ENCODE measurements at regions not wholly inside any gene's neighbourhood (a gene's known extent, or its start where the extent isn't known, plus 50 kb on each side); places are given as distances from the start of the nearest gene placed in this dataset.
A peak's percentile ranks its signal among the peaks of the same experiment; 100 is the strongest.

DNA sequence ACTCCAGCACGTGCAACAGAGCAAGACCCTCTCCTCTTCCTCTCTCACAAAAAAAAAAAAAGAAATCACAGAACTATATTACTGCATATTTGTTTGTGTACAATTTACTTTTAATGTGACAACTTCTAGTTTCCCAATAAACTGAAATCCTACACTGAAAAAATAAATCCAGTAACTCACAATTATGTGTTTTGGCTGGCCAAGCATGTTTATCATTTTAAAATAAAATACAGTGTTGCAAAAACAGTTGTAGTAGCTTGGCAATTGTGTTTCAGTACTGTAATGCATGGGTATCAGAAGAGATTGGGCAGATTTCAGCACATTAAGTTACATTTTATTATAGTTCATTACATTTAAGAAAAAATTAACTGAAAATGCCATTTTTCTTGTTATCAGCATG is 344.9 kb downstream of the ETS1 start:
- no peak overlapping the region for H3K4me3 ChIP-seq (replicated peaks; ENCODE audit: low read depth, low read length)
- DNase-seq (ENCODE audit: low read depth) = no peak
- TF ChIP-seq, protein P1, sequence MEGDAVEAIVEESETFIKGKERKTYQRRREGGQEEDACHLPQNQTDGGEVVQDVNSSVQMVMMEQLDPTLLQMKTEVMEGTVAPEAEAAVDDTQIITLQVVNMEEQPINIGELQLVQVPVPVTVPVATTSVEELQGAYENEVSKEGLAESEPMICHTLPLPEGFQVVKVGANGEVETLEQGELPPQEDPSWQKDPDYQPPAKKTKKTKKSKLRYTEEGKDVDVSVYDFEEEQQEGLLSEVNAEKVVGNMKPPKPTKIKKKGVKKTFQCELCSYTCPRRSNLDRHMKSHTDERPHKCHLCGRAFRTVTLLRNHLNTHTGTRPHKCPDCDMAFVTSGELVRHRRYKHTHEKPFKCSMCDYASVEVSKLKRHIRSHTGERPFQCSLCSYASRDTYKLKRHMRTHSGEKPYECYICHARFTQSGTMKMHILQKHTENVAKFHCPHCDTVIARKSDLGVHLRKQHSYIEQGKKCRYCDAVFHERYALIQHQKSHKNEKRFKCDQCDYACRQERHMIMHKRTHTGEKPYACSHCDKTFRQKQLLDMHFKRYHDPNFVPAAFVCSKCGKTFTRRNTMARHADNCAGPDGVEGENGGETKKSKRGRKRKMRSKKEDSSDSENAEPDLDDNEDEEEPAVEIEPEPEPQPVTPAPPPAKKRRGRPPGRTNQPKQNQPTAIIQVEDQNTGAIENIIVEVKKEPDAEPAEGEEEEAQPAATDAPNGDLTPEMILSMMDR (IDR thresholded peaks at IDR 0.05; ENCODE audit: low read length, missing control alignments) = no peak

DNA sequence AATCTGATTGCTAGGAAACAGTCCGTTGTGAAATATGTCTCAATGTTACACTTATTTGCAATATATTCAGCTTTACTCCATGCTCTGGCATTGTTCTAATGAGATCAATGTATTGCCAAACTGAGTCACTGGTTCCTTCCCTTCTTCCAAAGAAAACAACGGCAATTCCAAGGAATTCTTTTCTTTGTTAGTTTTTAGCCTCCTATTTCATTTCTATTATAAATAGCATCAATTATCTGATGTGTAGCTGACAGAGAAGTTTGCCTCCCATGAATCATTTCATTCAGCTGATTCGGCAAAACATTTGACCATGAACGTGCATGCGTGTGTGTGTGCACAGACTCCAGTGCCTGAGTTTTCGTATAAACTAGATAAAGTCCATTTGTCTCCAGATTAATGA is 346.8 kb downstream of the ETS1 start:
- TF ChIP-seq, protein P1 (IDR thresholded peaks at IDR 0.05; ENCODE audit: low read length, missing control alignments) = no peak
- peak; percentile 73 for DNase-seq (ENCODE audit: low read depth)
- H3K4me3 ChIP-seq (replicated peaks; ENCODE audit: low read depth, low read length) = no peak overlapping the region

DNA sequence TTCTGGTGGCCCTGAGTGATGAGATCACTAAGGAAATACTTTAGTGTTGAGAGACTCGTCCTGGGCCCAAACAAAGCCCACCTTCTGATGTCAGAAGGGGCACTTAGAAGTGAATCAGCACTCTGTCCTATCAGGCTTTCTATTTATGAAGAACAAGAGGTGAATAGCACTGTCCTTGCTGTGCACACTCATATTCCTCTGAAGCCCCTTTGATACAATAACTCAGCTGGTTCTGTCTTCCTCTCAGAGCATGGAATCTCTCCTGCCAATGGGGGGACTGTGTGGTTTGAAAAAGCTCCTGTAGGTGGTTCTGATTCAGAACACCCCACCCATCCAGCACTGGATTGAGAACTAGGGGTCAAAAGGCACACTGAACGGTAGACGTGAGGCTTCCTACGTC is 348.1 kb downstream of the ETS1 start:
- TF ChIP-seq, protein P1 (IDR thresholded peaks at IDR 0.05; ENCODE audit: low read length, missing control alignments) = no peak
- no peak overlapping the region for H3K4me3 ChIP-seq (replicated peaks; ENCODE audit: low read depth, low read length)
- no peak for DNase-seq (ENCODE audit: low read depth)

DNA sequence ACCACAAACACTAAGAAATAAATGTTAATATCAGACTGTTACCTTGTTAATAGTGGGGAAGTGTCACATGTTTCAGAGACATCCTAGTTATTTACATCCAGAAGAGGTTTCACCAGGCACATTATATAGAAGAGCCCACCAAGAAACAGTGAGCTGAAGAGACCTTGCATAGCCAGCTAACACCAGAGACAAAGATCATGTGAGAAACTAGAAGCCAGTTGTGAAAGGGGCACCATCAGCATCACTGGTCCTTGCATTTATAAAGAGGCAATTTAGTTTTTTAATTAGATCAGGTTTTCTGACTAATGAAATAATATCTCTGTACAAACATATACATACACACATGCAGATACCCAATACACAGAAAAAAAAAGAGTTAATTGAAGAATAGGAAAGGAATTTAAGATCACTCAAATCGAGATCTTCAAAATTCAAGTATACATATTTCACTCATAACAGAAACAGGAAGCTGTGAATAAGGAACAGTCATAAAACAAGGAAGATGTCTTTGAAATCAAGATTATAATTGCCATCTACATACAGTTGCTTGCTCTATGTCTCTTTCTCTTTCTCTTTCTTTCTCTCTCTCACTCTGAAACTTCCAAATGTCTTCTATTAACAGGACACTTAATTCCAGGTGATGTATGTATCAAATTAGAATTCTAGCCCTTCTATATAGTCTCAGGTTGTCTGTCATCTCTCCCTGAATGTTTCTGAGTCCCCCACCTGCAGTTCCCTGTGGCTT is 348.7 kb downstream of the ETS1 start:
- TF ChIP-seq, protein P1 (IDR thresholded peaks at IDR 0.05; ENCODE audit: low read length, missing control alignments) = no peak
- DNase-seq (ENCODE audit: low read depth) = no peak
- no peak overlapping the region for H3K4me3 ChIP-seq (replicated peaks; ENCODE audit: low read depth, low read length)

DNA sequence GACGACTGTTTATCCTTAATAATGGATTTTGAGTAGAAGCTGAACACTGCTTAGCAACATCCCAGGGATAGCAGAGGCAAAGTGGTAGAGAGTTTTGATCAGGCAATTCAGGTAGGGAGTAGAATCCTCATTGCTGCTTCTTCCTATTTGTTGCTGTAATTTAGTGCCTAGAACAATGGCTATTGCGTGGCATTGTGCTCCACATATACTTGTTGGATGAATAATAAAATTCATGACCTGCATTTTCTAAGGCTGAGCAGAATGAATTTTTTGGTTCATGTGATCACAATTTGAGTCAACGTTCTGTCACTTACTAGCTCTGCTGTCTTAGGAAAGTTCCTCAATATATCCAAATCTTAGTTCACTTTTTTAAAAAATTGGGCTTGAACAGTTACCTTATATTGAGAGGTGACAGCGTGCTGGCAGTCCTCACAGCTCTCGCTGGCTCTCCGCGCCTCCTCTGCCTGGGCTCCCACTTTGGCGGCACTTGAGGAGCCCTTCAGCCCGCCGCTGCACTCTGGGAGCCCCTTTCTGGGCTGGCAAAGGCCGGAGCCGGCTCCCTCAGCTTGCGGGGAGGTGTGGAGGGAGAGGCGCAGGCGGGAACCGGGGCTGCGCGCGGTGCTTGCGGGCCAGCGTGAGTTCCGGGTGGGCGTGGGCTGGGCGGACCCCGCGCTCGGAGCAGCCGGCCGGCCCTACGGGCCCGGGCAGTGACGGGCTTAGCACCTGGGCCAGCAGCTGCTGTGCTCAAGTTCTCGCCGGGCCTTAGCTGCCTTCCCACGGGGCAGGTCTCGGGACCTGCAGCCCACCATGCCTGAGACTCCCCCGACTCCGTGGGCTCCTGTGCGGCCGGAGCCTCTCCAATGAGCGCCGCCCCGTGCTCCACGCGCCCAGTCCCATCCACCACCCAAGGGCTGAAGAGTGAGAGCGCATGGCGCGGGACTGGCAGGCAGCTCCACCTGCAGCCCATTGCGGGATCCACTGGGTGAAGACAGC is 350.6 kb downstream of the ETS1 start:
- DNase-seq (ENCODE audit: low read depth) = no peak
- TF ChIP-seq, protein P1 (IDR thresholded peaks at IDR 0.05; ENCODE audit: low read length, missing control alignments) = no peak
- no peak overlapping the region for H3K4me3 ChIP-seq (replicated peaks; ENCODE audit: low read depth, low read length)

DNA sequence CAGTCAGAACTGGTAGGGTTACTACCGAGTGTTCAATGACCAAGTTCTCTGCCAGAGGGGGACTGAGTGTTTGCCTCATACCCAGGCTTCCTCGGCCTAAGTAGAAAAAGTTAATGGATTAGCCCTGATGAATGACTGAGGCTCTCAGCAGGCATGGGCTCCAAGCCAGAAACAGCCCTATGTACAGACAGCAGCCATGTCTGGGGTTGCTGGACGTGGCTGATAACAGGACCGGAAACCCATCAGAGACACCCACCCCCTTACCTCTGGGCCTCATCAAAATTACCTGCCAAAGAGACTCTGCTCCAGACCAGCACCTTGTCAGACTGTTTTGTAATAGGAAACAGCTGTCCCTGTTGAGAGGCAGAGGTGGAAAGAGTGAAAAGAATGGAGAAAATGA is 351.4 kb downstream of the ETS1 start:
- H3K4me3 ChIP-seq (replicated peaks; ENCODE audit: low read depth, low read length) = no peak overlapping the region
- TF ChIP-seq, protein P1 (IDR thresholded peaks at IDR 0.05; ENCODE audit: low read length, missing control alignments) = no peak
- DNase-seq (ENCODE audit: low read depth) = peak; percentile 53

All from fibroblast of pulmonary artery (primary cell).